ENCODE measurements at regions not wholly inside any gene's neighbourhood (a gene's known extent, or its start where the extent isn't known, plus 50 kb on each side); places are given as distances from the start of the nearest gene placed in this dataset.

DNA sequence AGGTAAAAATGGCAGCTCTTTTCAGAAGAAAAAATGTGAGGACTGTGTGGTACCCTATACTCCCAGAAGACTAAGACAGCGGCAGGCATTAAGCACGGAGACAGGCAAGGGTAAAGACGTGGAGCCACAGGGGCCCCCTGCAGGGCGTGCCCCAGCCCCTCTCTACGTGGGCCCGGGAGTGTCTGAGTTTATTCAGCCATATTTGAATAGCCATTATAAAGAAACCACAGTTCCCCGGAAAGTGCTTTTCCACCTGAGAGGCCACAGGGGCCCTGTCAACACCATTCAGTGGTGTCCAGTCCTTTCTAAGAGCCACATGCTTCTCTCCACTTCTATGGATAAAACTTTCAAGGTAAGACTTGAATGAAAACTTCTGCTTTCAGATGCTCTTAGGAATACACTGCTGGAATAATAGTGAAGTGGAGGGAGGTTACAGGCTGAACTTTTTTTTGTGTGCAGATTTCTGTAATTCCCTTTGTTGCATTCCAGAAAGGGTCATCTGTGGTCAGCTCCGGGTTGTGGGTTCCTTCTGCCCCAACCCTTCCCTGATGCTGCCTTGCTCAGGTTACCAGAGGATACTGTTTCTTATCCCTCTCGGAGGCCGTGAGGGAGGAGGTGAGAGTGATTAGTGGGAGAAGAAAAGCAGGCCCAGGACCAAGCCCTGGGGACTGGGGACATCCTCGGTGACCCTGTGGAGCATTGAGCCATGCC is 58.4 kb downstream of the SLC25A47 start:
- DNase-seq: no peak

DNA sequence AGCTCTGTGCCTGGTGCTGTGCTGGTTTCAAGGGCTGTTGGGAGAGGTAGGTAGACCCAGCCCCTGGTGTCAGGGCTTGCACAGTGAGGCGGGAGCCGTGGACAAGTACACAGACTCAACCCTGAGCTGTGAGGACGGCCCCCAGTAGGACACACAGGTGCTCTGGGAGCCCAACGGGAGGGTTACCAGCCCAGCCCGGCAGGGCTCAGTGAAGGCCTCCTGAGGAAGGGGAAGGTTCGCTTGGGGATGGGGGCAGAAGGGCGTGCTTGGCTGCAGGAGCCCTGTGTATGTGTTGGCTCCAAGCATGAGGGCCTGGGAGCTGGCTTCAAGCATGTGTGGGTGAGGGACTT is 58.9 kb downstream of the SLC25A47 start:
- no peak for DNase-seq

- DNase-seq: peak; percentile 56
Measured at GRCh38 chr14:100383727-100384158, 60.6 kb downstream of the SLC25A47 start.

GRCh38 chr14:100384277-100384676 is 61.1 kb downstream of the SLC25A47 start:
- no peak for DNase-seq

- no peak for DNase-seq
Measured at GRCh38 chr14:100384819-100385813, 62.0 kb downstream of the SLC25A47 start.

GRCh38 chr14:100386121-100386520 is 63.0 kb downstream of the SLC25A47 start:
- no peak for DNase-seq

- no peak for DNase-seq
Measured at GRCh38 chr14:100386846-100387245, 63.7 kb downstream of the SLC25A47 start.

- DNase-seq: no peak
Measured at GRCh38 chr14:100387450-100387849, 64.3 kb downstream of the SLC25A47 start.

- DNase-seq: no peak
Measured at GRCh38 chr14:100388103-100389054, 65.2 kb downstream of the SLC25A47 start.

DNA sequence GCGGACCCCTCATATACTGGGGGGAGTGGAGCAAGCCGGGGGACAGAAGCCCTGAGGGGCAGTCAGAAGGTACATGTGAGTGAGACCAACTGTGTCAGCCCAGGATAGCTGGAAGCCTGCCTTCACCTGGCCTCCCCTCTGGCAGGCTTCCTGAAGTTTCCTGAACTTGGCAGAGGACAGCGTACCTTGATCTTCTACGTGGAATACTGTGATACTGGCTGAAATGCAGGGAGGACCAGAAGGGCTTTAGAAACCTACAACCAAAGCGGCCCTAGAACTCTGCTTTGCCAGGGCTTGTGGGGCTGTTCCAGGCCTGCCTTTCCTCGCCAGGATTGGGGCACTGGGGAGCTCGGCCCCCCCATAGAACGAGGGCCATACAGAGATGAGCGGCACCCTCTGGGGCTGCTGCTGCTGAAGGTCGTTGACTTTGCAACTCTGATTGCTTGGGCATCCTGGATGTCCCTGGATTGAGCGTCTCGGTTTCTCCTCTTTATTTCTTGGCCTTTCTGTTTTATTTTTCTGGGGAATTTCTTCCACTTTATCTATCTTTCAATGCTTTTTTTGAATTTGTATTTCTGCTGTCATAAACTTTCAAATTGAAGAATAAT is 66.5 kb downstream of the SLC25A47 start:
- DNase-seq: no peak

DNA sequence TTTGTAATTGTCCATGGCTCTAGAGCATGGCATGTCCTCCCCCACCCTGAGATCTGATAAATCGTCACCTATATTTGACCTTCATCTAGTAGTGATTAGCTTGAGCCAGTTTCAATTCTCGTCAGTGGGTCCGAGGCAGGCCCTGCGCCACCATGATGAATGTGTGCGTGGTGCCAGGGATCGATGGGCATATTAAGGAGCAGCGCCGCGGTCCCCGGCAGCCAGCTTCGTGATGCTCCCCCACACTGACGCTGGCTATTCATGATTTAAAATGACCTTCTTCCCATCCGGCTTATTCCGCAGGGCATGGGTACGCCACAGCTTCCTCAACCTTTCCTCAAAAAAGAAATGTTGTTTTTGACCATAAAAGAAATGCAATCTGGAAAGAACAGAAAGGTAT is 68.0 kb downstream of the SLC25A47 start:
- DNase-seq: no peak

GRCh38 chr14:100391724-100392123 is 68.6 kb downstream of the SLC25A47 start:
- no peak for DNase-seq

DNA sequence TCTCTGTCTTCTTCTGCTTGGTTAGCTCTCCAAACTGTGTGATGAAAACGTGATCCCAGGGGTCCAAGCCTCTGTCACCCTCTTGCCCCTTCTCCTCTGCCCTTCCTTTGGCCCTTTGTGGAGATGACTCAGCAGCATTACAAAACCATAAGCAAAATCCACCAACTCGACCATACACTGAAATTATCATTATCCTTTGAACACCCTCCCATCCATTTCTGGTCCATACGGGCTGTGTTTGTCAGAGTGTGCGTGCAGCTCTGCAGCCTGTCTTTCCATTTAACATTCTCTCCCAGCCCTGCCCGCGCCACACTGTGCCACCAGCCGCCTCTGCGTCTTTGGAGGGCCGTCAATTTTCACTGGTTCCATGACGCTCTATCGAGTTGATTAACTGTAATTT is 69.2 kb downstream of the SLC25A47 start:
- DNase-seq: no peak

- DNase-seq: no peak
Measured at GRCh38 chr14:100393362-100393761, 70.2 kb downstream of the SLC25A47 start.

GRCh38 chr14:100393906-100394732 is 71.0 kb downstream of the SLC25A47 start:
- no peak for DNase-seq

- DNase-seq: no peak
Measured at GRCh38 chr14:100394886-100395672, 71.9 kb downstream of the SLC25A47 start.

DNA sequence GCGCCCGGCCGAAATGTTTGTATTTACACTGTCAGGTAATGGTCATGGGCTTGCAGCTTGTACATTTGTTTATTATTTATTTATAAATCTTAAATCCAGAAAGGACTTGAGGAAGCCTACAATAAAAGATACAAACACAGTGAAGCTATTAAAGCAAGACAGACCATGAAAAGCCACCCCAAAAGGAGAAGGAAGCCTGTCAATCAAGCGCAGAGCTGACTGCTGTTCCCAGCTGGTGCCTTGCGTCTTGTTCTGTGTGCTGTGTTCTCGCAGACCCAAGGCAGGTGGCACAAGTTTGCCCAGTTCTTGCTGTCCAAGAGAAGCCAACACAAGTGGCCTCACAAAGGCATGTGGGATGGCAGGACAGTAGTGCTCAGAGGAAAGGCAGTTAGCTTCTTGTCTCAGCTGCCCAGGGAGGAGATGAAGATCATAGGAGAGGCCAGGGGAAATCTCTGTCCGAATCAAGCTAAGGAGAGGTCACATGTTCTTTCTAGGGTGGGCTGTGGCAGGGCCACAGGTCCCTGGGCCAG is 73.2 kb downstream of the SLC25A47 start:
- no peak for DNase-seq

DNA sequence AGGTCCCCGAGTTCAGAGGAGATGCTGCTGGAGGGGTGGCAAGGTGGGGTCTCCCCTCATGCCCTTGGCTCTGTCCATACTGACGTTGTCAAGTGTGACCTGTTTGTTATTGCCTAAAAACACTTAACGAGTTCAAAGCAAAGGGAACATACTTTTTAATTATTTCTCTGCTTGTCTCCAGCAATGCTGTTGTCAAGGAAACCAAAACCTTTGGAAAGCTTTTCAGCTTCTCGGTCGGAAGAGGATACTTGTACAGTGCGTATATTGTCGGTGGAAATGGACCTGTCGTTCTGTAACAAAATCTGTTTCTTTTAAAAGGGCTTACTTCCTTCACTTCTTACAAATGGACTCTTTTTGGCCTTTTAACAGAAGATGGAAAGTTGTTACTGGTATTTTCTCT is 73.9 kb downstream of the SLC25A47 start:
- no peak for DNase-seq

GRCh38 chr14:100398044-100398443 is 74.9 kb downstream of the SLC25A47 start:
- no peak for DNase-seq

All from CD4-positive, alpha-beta T cell treated with Interleukin-15 for 1 hour (primary cell).